ENCODE measurements at regions not wholly inside any gene's neighbourhood (a gene's known extent, or its start where the extent isn't known, plus 50 kb on each side); places are given as distances from the start of the nearest gene placed in this dataset.

GRCh38 chr5:67502951-67503350 is 306.4 kb upstream of the CD180 start:
- Mint-ChIP-seq H3K27me3 (ENCODE audit: insufficient read depth, low read depth) (no peaks in the 10 kb centered on the region), H3K9me3 (peaks cover 14% of the 10 kb centered on the region)
- H3K9me3 ChIP-seq (ENCODE audit: low read depth), result peaks cover 6% of the 10 kb centered on the region

GRCh38 chr5:67496051-67496450 is 299.5 kb upstream of the CD180 start:
- Histone ChIP-seq H3K27me3 (no peaks in the 10 kb centered on the region), H3K79me2 (ENCODE audit: low read depth) (no peaks in the 10 kb centered on the region), H3K4me3 (no peak overlapping the region), H3K4me1 (no peaks in the 10 kb centered on the region), H3K9ac (no peak overlapping the region), H3K27ac (no peak overlapping the region), H3K9me3 (ENCODE audit: low read depth) (peaks cover 6% of the 10 kb centered on the region), H3F3A (ENCODE audit: low read depth) (no peaks in the 10 kb centered on the region), H4K20me1 (ENCODE audit: low read depth) (no peaks in the 10 kb centered on the region), H3K4me2 (no peak overlapping the region), H3K36me3 (no peaks in the 10 kb centered on the region), H2AFZ (replicated peaks) (no peak overlapping the region)
- Mint-ChIP-seq H3K27ac (no peak overlapping the region), H3K4me3 (no peak overlapping the region), H3K9me3 (peaks cover 14% of the 10 kb centered on the region), H3K36me3 (no peaks in the 10 kb centered on the region), H3K4me1 (peaks cover 10% of the 10 kb centered on the region), H3K27me3 (ENCODE audit: insufficient read depth, low read depth) (no peaks in the 10 kb centered on the region)
- no peak for DNase-seq (ENCODE audit: low spot score)
- TF ChIP-seq EZH2 (IDR thresholded peaks at IDR 0.05), result no peak

More at GRCh38 chr5:67502951-67503350, 306.4 kb upstream of the CD180 start:
- H3K36me3 ChIP-seq, result no peaks in the 10 kb centered on the region
- H3F3A ChIP-seq (ENCODE audit: low read depth), result no peaks in the 10 kb centered on the region
- H4K20me1 ChIP-seq (ENCODE audit: low read depth), result no peaks in the 10 kb centered on the region
- no peak overlapping the region for H3K4me3 ChIP-seq
- Mint-ChIP-seq H3K27ac (no peak overlapping the region), H3K4me3 (no peak overlapping the region), H3K4me1 (no peaks in the 10 kb centered on the region), H3K36me3 (no peaks in the 10 kb centered on the region)
- TF ChIP-seq EZH2 (IDR thresholded peaks at IDR 0.05) (no peak), EZH2phosphoT487 (IDR thresholded peaks at IDR 0.05) (no peak), CTCF (IDR thresholded peaks at IDR 0.05) (no peak)
- no peak overlapping the region for H3K4me2 ChIP-seq
- no peak for DNase-seq (ENCODE audit: low spot score)
- no peak overlapping the region for H3K9ac ChIP-seq
- H3K4me1 ChIP-seq, result no peaks in the 10 kb centered on the region
- no peaks in the 10 kb centered on the region for H3K79me2 ChIP-seq (ENCODE audit: low read depth)
- H3K27me3 ChIP-seq, result no peaks in the 10 kb centered on the region
- no peak overlapping the region for H2AFZ ChIP-seq (replicated peaks)
- H3K27ac ChIP-seq, result no peak overlapping the region

- H3K4me1 ChIP-seq, result no peaks in the 10 kb centered on the region
- peaks cover 6% of the 10 kb centered on the region for H3K9me3 ChIP-seq (ENCODE audit: low read depth)
- H3K27me3 Mint-ChIP-seq (ENCODE audit: insufficient read depth, low read depth), result no peaks in the 10 kb centered on the region
- no peaks in the 10 kb centered on the region for H3K36me3 Mint-ChIP-seq
- no peak overlapping the region for H3K27ac Mint-ChIP-seq
- no peaks in the 10 kb centered on the region for H4K20me1 ChIP-seq (ENCODE audit: low read depth)
- H3K79me2 ChIP-seq (ENCODE audit: low read depth), result no peaks in the 10 kb centered on the region
- no peak for DNase-seq (ENCODE audit: low spot score)
- H3K9ac ChIP-seq, result no peak overlapping the region
- TF ChIP-seq CTCF (IDR thresholded peaks at IDR 0.05) (no peak), EZH2phosphoT487 (IDR thresholded peaks at IDR 0.05) (no peak), EZH2 (IDR thresholded peaks at IDR 0.05) (no peak)
- no peak overlapping the region for H2AFZ ChIP-seq (replicated peaks)
- H3K27ac ChIP-seq, result no peak overlapping the region
- H3K9me3 Mint-ChIP-seq, result peaks cover 9% of the 10 kb centered on the region
- H3K4me1 Mint-ChIP-seq, result peaks cover 10% of the 10 kb centered on the region
- H3K4me3 ChIP-seq, result no peak overlapping the region
- H3K4me3 Mint-ChIP-seq, result no peak overlapping the region
- no peaks in the 10 kb centered on the region for H3F3A ChIP-seq (ENCODE audit: low read depth)
- no peaks in the 10 kb centered on the region for H3K27me3 ChIP-seq
- H3K36me3 ChIP-seq, result no peaks in the 10 kb centered on the region
- no peak overlapping the region for H3K4me2 ChIP-seq
Measured at GRCh38 chr5:67495072-67495471, 298.5 kb upstream of the CD180 start.

GRCh38 chr5:67494186-67494855 is 297.7 kb upstream of the CD180 start:
- H3K79me2 ChIP-seq (ENCODE audit: low read depth), result no peaks in the 10 kb centered on the region
- peaks cover 2% of the 10 kb centered on the region for H3K9me3 ChIP-seq (ENCODE audit: low read depth)
- H3K4me3 Mint-ChIP-seq, result no peak overlapping the region
- no peaks in the 10 kb centered on the region for H3K27me3 ChIP-seq
- no peak overlapping the region for H3K4me3 ChIP-seq
- peaks cover 2% of the 10 kb centered on the region for H3K9me3 Mint-ChIP-seq
- H3K36me3 Mint-ChIP-seq, result no peaks in the 10 kb centered on the region
- no peak overlapping the region for H3K4me2 ChIP-seq
- no peak for TF ChIP-seq CTCF (IDR thresholded peaks at IDR 0.05)
- H2AFZ ChIP-seq (replicated peaks), result no peak overlapping the region
- H3K27ac ChIP-seq, result no peak overlapping the region
- H3K27ac Mint-ChIP-seq, result peak overlapping the region; percentile 21
- H3K9ac ChIP-seq, result no peak overlapping the region
- no peaks in the 10 kb centered on the region for H4K20me1 ChIP-seq (ENCODE audit: low read depth)
- H3K36me3 ChIP-seq, result no peaks in the 10 kb centered on the region
- H3K4me1 Mint-ChIP-seq, result peaks cover 10% of the 10 kb centered on the region
- no peaks in the 10 kb centered on the region for H3K4me1 ChIP-seq
- no peaks in the 10 kb centered on the region for H3F3A ChIP-seq (ENCODE audit: low read depth)
- DNase-seq (ENCODE audit: low spot score), result no peak
- no peaks in the 10 kb centered on the region for H3K27me3 Mint-ChIP-seq (ENCODE audit: insufficient read depth, low read depth)

Data from neural progenitor cell (in vitro differentiated cells).